Caco-2 (cell line): ENCODE measurements at regions not wholly inside any gene's neighbourhood (a gene's known extent, or its start where the extent isn't known, plus 50 kb on each side); places are given as distances from the start of the nearest gene placed in this dataset.

ENCODE experiments used
- BruUV-seq: library from RNA; stranded (reverse); fragments of 400-500 nt; replicated peaks from 2 replicates; lab custom pipeline; 2021; lab: Mats Ljungman, UMichigan
- CTCF ChIA-PET: fragments of 300-600 bp; sonication (Branson Sonifier 250); formaldehyde crosslinking; loops from one replicate; lab custom pipeline; 2022; ENCODE audit warnings: antibody characterized with exemption; lab: Charles Lee
- POLR2A ChIA-PET: fragments of 300-600 bp; sonication (Branson Sonifier 250); formaldehyde crosslinking; loops from one replicate; lab custom pipeline; 2022; ENCODE audit warnings: antibody characterized with exemption; lab: Charles Lee
- DNase-seq, 2 experiments: peaks; one replicate each; pipeline versions ENCODE4 v3.0.0 to v3.0.0-alpha.2; 2020 to 2022
- H3K27me3 ChIP-seq: replicated peaks from 2 replicates; pipeline ENCODE4 v1.6.0; 2011; ENCODE audit warnings: low read length; ENCODE audit not compliant: control insufficient read depth, insufficient read depth
- H3K36me3 ChIP-seq: 2 replicates; pipeline ENCODE4 v1.5.1; 2011; ENCODE audit warnings: low read length; ENCODE audit not compliant: control insufficient read depth, insufficient read depth
- H3K4me1 ChIP-seq: fragments of 250-450 bp; sonication (Bioruptor Pico); 2 replicates; pipeline ENCODE4 v1.5.1; 2020; ENCODE audit warnings: mild to moderate bottlenecking
- H3K4me3 ChIP-seq: 2 replicates; pipeline ENCODE4 v1.5.1; 2011; ENCODE audit warnings: low read depth, mild to moderate bottlenecking, control low read depth, low read length
- H3K9me3 ChIP-seq: fragments of 250-450 bp; sonication (Bioruptor Pico); 2 replicates; pipeline ENCODE4 v1.5.1; 2020; ENCODE audit warnings: mild to moderate bottlenecking, moderate library complexity
- H3K27ac Mint-ChIP-seq: one replicate; pipeline ENCODE4 v1.8.0; 2022; ENCODE audit warnings: mixed read lengths; ENCODE audit not compliant: unreplicated experiment
- H3K27me3 Mint-ChIP-seq: one replicate; pipeline ENCODE4 v1.8.0; 2022; ENCODE audit warnings: mixed read lengths; ENCODE audit not compliant: insufficient read depth, unreplicated experiment
- H3K36me3 Mint-ChIP-seq: one replicate; pipeline ENCODE4 v1.8.0; 2022; ENCODE audit warnings: mild to moderate bottlenecking, mixed read lengths; ENCODE audit not compliant: insufficient read depth, unreplicated experiment
- H3K4me1 Mint-ChIP-seq: one replicate; pipeline ENCODE4 v1.8.0; 2022; ENCODE audit warnings: low read depth, mixed read lengths; ENCODE audit not compliant: unreplicated experiment
- H3K4me3 Mint-ChIP-seq: one replicate; pipeline ENCODE4 v1.8.0; 2022; ENCODE audit warnings: mild to moderate bottlenecking, moderate library complexity, mixed read lengths; ENCODE audit not compliant: unreplicated experiment
- H3K9me3 Mint-ChIP-seq: one replicate; pipeline ENCODE4 v1.8.0; 2022; ENCODE audit warnings: mixed read lengths; ENCODE audit not compliant: unreplicated experiment
- CTCF ChIP-seq, 2 experiments: fragments of 200-600 bp in 1 of 2; IDR thresholded peaks; 1 replicate in 1 of 2; 2 replicates in 1 of 2; pipeline versions ENCODE4 v1.5.1 to v1.8.0; 2011 to 2022; ENCODE audit warnings: antibody characterized with exemption in 1 of 2, control low read depth in 1 of 2, inconsistent platforms in 1 of 2, low read depth in 1 of 2, low read length in 1 of 2, mild to moderate bottlenecking in 1 of 2, moderate library complexity in 1 of 2; ENCODE audit not compliant: insufficient read depth in 1 of 2, severe bottlenecking in 1 of 2, unreplicated experiment in 1 of 2
- intact Hi-C: fragments of 100-400 bp; cut with micrococcal nuclease; formaldehyde crosslinking; loops from one replicate; pipeline ENCODE4 v1.10.0; 2022; ENCODE audit not compliant: unreplicated experiment

- peaks cover 19% of the 10 kb centered on the region for H3K27me3 Mint-ChIP-seq
- H3K36me3 Mint-ChIP-seq, result no peaks in the 10 kb centered on the region
- Histone ChIP-seq H3K4me1 (no peaks in the 10 kb centered on the region), H3K27me3 (no peaks in the 10 kb centered on the region; the same call in 1 of the 2 replicates), H3K9me3 (no peaks in the 10 kb centered on the region), H3K4me3 (no peak overlapping the region), H3K36me3 (no peaks in the 10 kb centered on the region)
- no peaks in the 10 kb centered on the region for H3K9me3 Mint-ChIP-seq
- BruUV-seq, result no TSS peak
- TF ChIP-seq CTCF (IDR thresholded peaks at IDR 0.05; ENCODE audit: insufficient read depth in 1 of 2, low read depth in 1 of 2, low read length in 1 of 2, severe bottlenecking in 1 of 2, unreplicated experiment in 1 of 2), result no peak
- no peak overlapping the region for H3K4me3 Mint-ChIP-seq
- no peak overlapping the region for H3K27ac Mint-ChIP-seq
- ChIA-PET CTCF (no interaction called here), POLR2A (no interaction called here)
- intact Hi-C loops, result no loop called here
- no peak for DNase-seq
- H3K4me1 Mint-ChIP-seq, result no peaks in the 10 kb centered on the region
These were observed 498.9 kb downstream of the BRD1 start for GRCh38 chr22:49328630-49329405.

- TF ChIP-seq CTCF (IDR thresholded peaks at IDR 0.05; ENCODE audit: insufficient read depth in 1 of 2, low read depth in 1 of 2, low read length in 1 of 2, severe bottlenecking in 1 of 2, unreplicated experiment in 1 of 2), result no peak
- peaks cover 1% of the 10 kb centered on the region; the same call in 1 of the 2 replicates for H3K27me3 ChIP-seq
- Mint-ChIP-seq H3K36me3 (no peaks in the 10 kb centered on the region), H3K27ac (no peak overlapping the region), H3K27me3 (peaks cover 23% of the 10 kb centered on the region), H3K9me3 (no peaks in the 10 kb centered on the region), H3K4me3 (no peak overlapping the region), H3K4me1 (no peaks in the 10 kb centered on the region)
- ChIA-PET CTCF (no interaction called here), POLR2A (no interaction called here)
- no peaks in the 10 kb centered on the region for H3K9me3 ChIP-seq
- BruUV-seq, result no TSS peak
- intact Hi-C loops, result no loop called here
- no peaks in the 10 kb centered on the region for H3K4me1 ChIP-seq
- DNase-seq, result no peak
- H3K4me3 ChIP-seq, result no peak overlapping the region
- no peaks in the 10 kb centered on the region for H3K36me3 ChIP-seq
These were observed 499.6 kb downstream of the BRD1 start for GRCh38 chr22:49328118-49328475.

- ChIA-PET POLR2A (no interaction called here), CTCF (interaction anchor here (0.7 kb wide), 1 partner anchor 53 kb away, joined by 3 read pairs; no protein-coding TSS in a partner anchor)
- Mint-ChIP-seq H3K9me3 (no peaks in the 10 kb centered on the region), H3K36me3 (no peaks in the 10 kb centered on the region), H3K4me3 (no peak overlapping the region), H3K27me3 (peaks cover 24% of the 10 kb centered on the region), H3K4me1 (no peaks in the 10 kb centered on the region), H3K27ac (no peak overlapping the region)
- intact Hi-C loops, result no loop called here
- no peak overlapping the region for H3K4me3 ChIP-seq
- H3K36me3 ChIP-seq, result no peaks in the 10 kb centered on the region
- H3K27me3 ChIP-seq, result peaks cover 1% of the 10 kb centered on the region; the same call in 1 of the 2 replicates
- BruUV-seq, result no TSS peak
- no peaks in the 10 kb centered on the region for H3K4me1 ChIP-seq
- no peak for TF ChIP-seq CTCF (IDR thresholded peaks at IDR 0.05; ENCODE audit: insufficient read depth in 1 of 2, low read depth in 1 of 2, low read length in 1 of 2, severe bottlenecking in 1 of 2, unreplicated experiment in 1 of 2)
- H3K9me3 ChIP-seq, result no peaks in the 10 kb centered on the region
- DNase-seq, result no peak
These were observed 500.1 kb downstream of the BRD1 start for GRCh38 chr22:49327411-49328117.
